ENCODE measurements at regions not wholly inside any gene's neighbourhood (a gene's known extent, or its start where the extent isn't known, plus 50 kb on each side); places are given as distances from the start of the nearest gene placed in this dataset.
"Not testable (repeated sequence)": the region's sequence is repeated elsewhere in the genome, so short reads cannot be mapped to it uniquely, and the experiment has no call there.

DNA sequence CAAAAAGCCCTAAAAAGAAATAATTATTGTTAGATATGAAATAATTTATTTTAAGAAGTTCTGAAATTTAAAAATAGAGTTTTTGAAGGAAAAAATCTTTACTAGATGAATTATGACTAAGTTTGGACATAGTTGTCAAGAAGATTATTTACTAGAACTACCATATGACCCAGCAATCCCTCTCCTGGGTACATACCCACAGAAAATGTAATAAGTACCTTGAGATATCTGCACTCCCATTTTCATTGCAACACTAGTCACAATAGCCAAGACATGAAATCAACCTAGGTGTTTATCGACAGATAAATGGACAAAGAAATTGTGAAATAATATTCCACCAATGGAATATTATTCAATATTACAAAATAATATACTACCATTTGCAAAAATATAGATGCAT is 109.9 kb downstream of the PDHA2 start:
- DNase-seq (no peak), FAIRE-seq (no peak)
- Histone ChIP-seq H3K9ac (ENCODE audit: low read length in 3 of 3) (no peak overlapping the region), H3K4me3 (ENCODE audit: low read length in 3 of 3) (no peak overlapping the region), H3K9me3 (ENCODE audit: control insufficient read depth in 2 of 3, insufficient read depth in 1 of 3, low read length in 3 of 3) (peaks cover 0 to 9% (median 0%) of the 10 kb centered on the region in 3 donors), H3K4me1 (ENCODE audit: control insufficient read depth in 2 of 3, insufficient read depth in 2 of 3, low read depth in 1 of 3, low read length in 3 of 3) (no peaks in the 10 kb centered on the region), H3K27me3 (ENCODE audit: control insufficient read depth, insufficient read depth, low read length) (no peaks in the 10 kb centered on the region), H3K36me3 (ENCODE audit: control insufficient read depth in 2 of 3, insufficient read depth in 3 of 3, low read length in 3 of 3) (no peaks in the 10 kb centered on the region), H3K27ac (ENCODE audit: low read depth in 2 of 2, low read length in 2 of 2) (no peak overlapping the region)
- TF ChIP-seq, protein P1, sequence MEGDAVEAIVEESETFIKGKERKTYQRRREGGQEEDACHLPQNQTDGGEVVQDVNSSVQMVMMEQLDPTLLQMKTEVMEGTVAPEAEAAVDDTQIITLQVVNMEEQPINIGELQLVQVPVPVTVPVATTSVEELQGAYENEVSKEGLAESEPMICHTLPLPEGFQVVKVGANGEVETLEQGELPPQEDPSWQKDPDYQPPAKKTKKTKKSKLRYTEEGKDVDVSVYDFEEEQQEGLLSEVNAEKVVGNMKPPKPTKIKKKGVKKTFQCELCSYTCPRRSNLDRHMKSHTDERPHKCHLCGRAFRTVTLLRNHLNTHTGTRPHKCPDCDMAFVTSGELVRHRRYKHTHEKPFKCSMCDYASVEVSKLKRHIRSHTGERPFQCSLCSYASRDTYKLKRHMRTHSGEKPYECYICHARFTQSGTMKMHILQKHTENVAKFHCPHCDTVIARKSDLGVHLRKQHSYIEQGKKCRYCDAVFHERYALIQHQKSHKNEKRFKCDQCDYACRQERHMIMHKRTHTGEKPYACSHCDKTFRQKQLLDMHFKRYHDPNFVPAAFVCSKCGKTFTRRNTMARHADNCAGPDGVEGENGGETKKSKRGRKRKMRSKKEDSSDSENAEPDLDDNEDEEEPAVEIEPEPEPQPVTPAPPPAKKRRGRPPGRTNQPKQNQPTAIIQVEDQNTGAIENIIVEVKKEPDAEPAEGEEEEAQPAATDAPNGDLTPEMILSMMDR (IDR thresholded peaks at IDR 0.05; ENCODE audit: borderline replicate concordance, extremely low read depth, insufficient read depth), result no peak
- intact Hi-C loops (cut with DNase I), result no loop called here

DNA sequence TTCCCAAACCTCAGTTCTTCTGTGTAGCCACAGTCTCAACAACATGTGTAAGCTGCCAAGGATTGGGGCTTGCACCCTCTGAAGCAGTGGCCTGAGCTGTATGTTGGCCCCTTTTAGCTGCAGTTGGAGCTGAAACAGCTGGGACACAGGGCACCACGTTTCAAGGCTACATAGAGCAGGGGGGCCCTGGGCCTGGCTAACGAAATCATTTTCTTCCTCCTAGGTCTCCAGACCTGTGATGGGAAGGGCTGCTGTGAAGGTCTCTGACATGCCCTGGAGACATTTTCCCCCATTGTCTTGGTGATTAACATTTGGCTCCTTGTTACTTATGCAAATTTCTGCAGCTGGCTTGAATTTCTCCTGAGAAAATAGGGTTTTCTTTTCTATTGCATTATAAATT is 112.6 kb downstream of the PDHA2 start:
- H3K27me3 ChIP-seq (ENCODE audit: control insufficient read depth, insufficient read depth, low read length); H3K9me3 ChIP-seq (ENCODE audit: control insufficient read depth in 2 of 3, insufficient read depth in 1 of 3, low read length in 3 of 3); H3K9ac ChIP-seq (ENCODE audit: low read length in 3 of 3); intact Hi-C loops (cut with DNase I); DNase-seq; H3K4me3 ChIP-seq (ENCODE audit: low read length in 3 of 3); FAIRE-seq; H3K27ac ChIP-seq (ENCODE audit: low read depth in 2 of 2, low read length in 2 of 2); H3K4me1 ChIP-seq (ENCODE audit: control insufficient read depth in 2 of 3, insufficient read depth in 2 of 3, low read depth in 1 of 3, low read length in 3 of 3); H3K36me3 ChIP-seq (ENCODE audit: control insufficient read depth in 2 of 3, insufficient read depth in 3 of 3, low read length in 3 of 3): not testable (repeated sequence)

GRCh38 chr4:95956094-95956493 is 116.2 kb downstream of the PDHA2 start:
- Histone ChIP-seq H3K9ac (ENCODE audit: low read length in 3 of 3) (no peak overlapping the region), H3K27me3 (ENCODE audit: control insufficient read depth, insufficient read depth, low read length) (no peaks in the 10 kb centered on the region), H3K9me3 (ENCODE audit: control insufficient read depth in 2 of 3, insufficient read depth in 1 of 3, low read length in 3 of 3) (no peaks in the 10 kb centered on the region), H3K36me3 (ENCODE audit: control insufficient read depth in 2 of 3, insufficient read depth in 3 of 3, low read length in 3 of 3) (no peaks in the 10 kb centered on the region), H3K4me1 (ENCODE audit: control insufficient read depth in 2 of 3, insufficient read depth in 2 of 3, low read depth in 1 of 3, low read length in 3 of 3) (no peaks in the 10 kb centered on the region), H3K4me3 (ENCODE audit: low read length in 3 of 3) (no peak overlapping the region), H3K27ac (ENCODE audit: low read depth in 2 of 2, low read length in 2 of 2) (no peak overlapping the region)
- intact Hi-C loops (cut with DNase I), result no loop called here
- DNase-seq (no peak), FAIRE-seq (no peak)
- TF ChIP-seq, protein P1 (IDR thresholded peaks at IDR 0.05; ENCODE audit: borderline replicate concordance, extremely low read depth, insufficient read depth), result no peak

DNA sequence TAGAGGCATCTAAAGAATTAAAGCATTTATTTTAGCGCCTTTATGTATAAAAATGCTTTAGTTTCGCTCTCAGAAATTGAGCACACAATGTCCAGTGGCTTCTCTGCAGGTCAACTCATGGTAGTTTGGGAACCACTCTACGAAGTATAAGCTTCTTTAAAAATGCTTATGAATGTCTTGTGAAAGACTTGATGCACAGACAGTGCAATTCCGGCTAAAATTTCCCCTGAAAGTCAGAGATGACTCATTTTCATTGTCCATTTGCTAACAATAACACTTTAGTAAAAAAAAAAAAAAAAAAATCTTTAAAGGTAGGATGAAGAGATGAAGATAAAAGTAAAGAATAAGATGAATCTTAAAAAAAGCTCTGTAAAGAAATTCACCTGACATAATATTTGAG is 117.2 kb downstream of the PDHA2 start:
- Histone ChIP-seq H3K4me1 (ENCODE audit: control insufficient read depth in 2 of 3, insufficient read depth in 2 of 3, low read depth in 1 of 3, low read length in 3 of 3) (no peaks in the 10 kb centered on the region), H3K4me3 (ENCODE audit: low read length in 3 of 3) (no peak overlapping the region), H3K9ac (ENCODE audit: low read length in 3 of 3) (no peak overlapping the region), H3K27ac (ENCODE audit: low read depth in 2 of 2, low read length in 2 of 2) (no peak overlapping the region), H3K36me3 (ENCODE audit: control insufficient read depth in 2 of 3, insufficient read depth in 3 of 3, low read length in 3 of 3) (no peaks in the 10 kb centered on the region), H3K9me3 (ENCODE audit: control insufficient read depth in 2 of 3, insufficient read depth in 1 of 3, low read length in 3 of 3) (no peaks in the 10 kb centered on the region), H3K27me3 (ENCODE audit: control insufficient read depth, insufficient read depth, low read length) (no peaks in the 10 kb centered on the region)
- DNase-seq (no peak), FAIRE-seq (no peak)
- intact Hi-C loops (cut with DNase I), result no loop called here
- TF ChIP-seq, protein P1 (IDR thresholded peaks at IDR 0.05; ENCODE audit: borderline replicate concordance, extremely low read depth, insufficient read depth), result no peak

Data from kidney (tissue), 13 donors.